ENCODE measurements at regions not wholly inside any gene's neighbourhood (a gene's known extent, or its start where the extent isn't known, plus 50 kb on each side); places are given as distances from the start of the nearest gene placed in this dataset.

GRCh38 chr6:167409694-167410093 lies 84.8 kb downstream of the TTLL2 start:
- Histone ChIP-seq H3K79me1 (replicated peaks; ENCODE audit: low read length, poor library complexity, severe bottlenecking) (no peaks in the 10 kb centered on the region), H3K14ac (ENCODE audit: low read length in 2 of 2) (no peak overlapping the region), H2BK120ac (ENCODE audit: low read depth, low read length) (no peak overlapping the region), H3K23ac (ENCODE audit: low read length in 2 of 2) (no peak overlapping the region), H3K4me2 (ENCODE audit: low read length, poor library complexity, severe bottlenecking) (no peak overlapping the region), H2AFZ (ENCODE audit: low read depth, low read length) (no peak overlapping the region), H3K4ac (ENCODE audit: low read depth in 1 of 2, low read length in 2 of 2) (no peak overlapping the region), H2BK5ac (ENCODE audit: low read depth, low read length, poor library complexity, severe bottlenecking) (no peak overlapping the region), H3K4me1 (ENCODE audit: control insufficient read depth, insufficient read depth, low read depth, low read length) (no peaks in the 10 kb centered on the region), H3K27ac (ENCODE audit: low read length, poor library complexity, severe bottlenecking) (no peak overlapping the region), H2BK15ac (ENCODE audit: low read depth, poor library complexity, severe bottlenecking) (no peak overlapping the region), H4K8ac (ENCODE audit: low read length) (no peak overlapping the region), H3K27me3 (ENCODE audit: control insufficient read depth in 1 of 2, insufficient read depth in 1 of 2, low read length in 2 of 2) (peaks cover 0 to 12% of the 10 kb centered on the region in 2 experiments), H3K4me3 (ENCODE audit: insufficient read depth in 1 of 2, low read depth in 1 of 2, low read length in 2 of 2) (no peak overlapping the region), H3K36me3 (ENCODE audit: control insufficient read depth in 1 of 2, insufficient read depth in 2 of 2, low read depth in 1 of 2, low read length in 2 of 2) (no peaks in the 10 kb centered on the region), H2AK5ac (ENCODE audit: low read length, severe bottlenecking) (no peak overlapping the region), H2BK12ac (ENCODE audit: low read length in 2 of 2) (no peak overlapping the region), H4K91ac (ENCODE audit: low read length) (no peak overlapping the region), H3K9me3 (ENCODE audit: control insufficient read depth, low read length) (no peaks in the 10 kb centered on the region), H3K9ac (ENCODE audit: low read length) (no peak overlapping the region), H3K18ac (ENCODE audit: low read depth in 1 of 2, low read length in 2 of 2) (no peak overlapping the region)
- DNase-seq: no peak
- 87% methylated on average over 5 of the region's 6 CpGs for WGBS

GRCh38 chr6:167410462-167410861 lies 85.6 kb downstream of the TTLL2 start:
- no peak overlapping the region for H3K4me2 ChIP-seq (ENCODE audit: low read length, poor library complexity, severe bottlenecking)
- H3K18ac ChIP-seq (ENCODE audit: low read depth in 1 of 2, low read length in 2 of 2): no peak overlapping the region
- H2BK12ac ChIP-seq (ENCODE audit: low read length in 2 of 2): no peak overlapping the region
- no peak overlapping the region for H3K9ac ChIP-seq (ENCODE audit: low read length)
- no peak overlapping the region for H4K91ac ChIP-seq (ENCODE audit: low read length)
- no peak overlapping the region for H3K27ac ChIP-seq (ENCODE audit: low read length, poor library complexity, severe bottlenecking)
- no peak overlapping the region for H3K14ac ChIP-seq (ENCODE audit: low read length in 2 of 2)
- H2BK5ac ChIP-seq (ENCODE audit: low read depth, low read length, poor library complexity, severe bottlenecking): no peak overlapping the region
- H2BK15ac ChIP-seq (ENCODE audit: low read depth, poor library complexity, severe bottlenecking): no peak overlapping the region
- no peaks in the 10 kb centered on the region for H3K9me3 ChIP-seq (ENCODE audit: control insufficient read depth, low read length)
- no peak overlapping the region for H3K4ac ChIP-seq (ENCODE audit: low read depth in 1 of 2, low read length in 2 of 2)
- H4K8ac ChIP-seq (ENCODE audit: low read length): no peak overlapping the region
- H3K79me1 ChIP-seq (replicated peaks; ENCODE audit: low read length, poor library complexity, severe bottlenecking): no peaks in the 10 kb centered on the region
- no peak overlapping the region for H2AK5ac ChIP-seq (ENCODE audit: low read length, severe bottlenecking)
- no peak for DNase-seq
- H3K36me3 ChIP-seq (ENCODE audit: control insufficient read depth in 1 of 2, insufficient read depth in 2 of 2, low read depth in 1 of 2, low read length in 2 of 2): no peaks in the 10 kb centered on the region
- peaks cover 0 to 12% of the 10 kb centered on the region in 2 experiments for H3K27me3 ChIP-seq (ENCODE audit: control insufficient read depth in 1 of 2, insufficient read depth in 1 of 2, low read length in 2 of 2)
- H3K4me1 ChIP-seq (ENCODE audit: control insufficient read depth, insufficient read depth, low read depth, low read length): no peaks in the 10 kb centered on the region
- 90% methylated on average over 9 of the region's 9 CpGs for WGBS
- H2AFZ ChIP-seq (ENCODE audit: low read depth, low read length): no peak overlapping the region
- H3K4me3 ChIP-seq (ENCODE audit: insufficient read depth in 1 of 2, low read depth in 1 of 2, low read length in 2 of 2): no peak overlapping the region
- no peak overlapping the region for H3K23ac ChIP-seq (ENCODE audit: low read length in 2 of 2)
- no peak overlapping the region for H2BK120ac ChIP-seq (ENCODE audit: low read depth, low read length)

GRCh38 chr6:167412506-167412905 lies 87.6 kb downstream of the TTLL2 start:
- H4K91ac ChIP-seq (ENCODE audit: low read length): no peak overlapping the region
- no peaks in the 10 kb centered on the region for H3K4me1 ChIP-seq (ENCODE audit: control insufficient read depth, insufficient read depth, low read depth, low read length)
- no peaks in the 10 kb centered on the region for H3K9me3 ChIP-seq (ENCODE audit: control insufficient read depth, low read length)
- H3K9ac ChIP-seq (ENCODE audit: low read length): no peak overlapping the region
- peaks cover 0 to 9% of the 10 kb centered on the region in 2 experiments for H3K27me3 ChIP-seq (ENCODE audit: control insufficient read depth in 1 of 2, insufficient read depth in 1 of 2, low read length in 2 of 2)
- H3K4ac ChIP-seq (ENCODE audit: low read depth in 1 of 2, low read length in 2 of 2): no peak overlapping the region
- no peak overlapping the region for H2AK5ac ChIP-seq (ENCODE audit: low read length, severe bottlenecking)
- H3K79me1 ChIP-seq (replicated peaks; ENCODE audit: low read length, poor library complexity, severe bottlenecking): no peaks in the 10 kb centered on the region
- no peak overlapping the region for H3K18ac ChIP-seq (ENCODE audit: low read depth in 1 of 2, low read length in 2 of 2)
- 73% methylated on average over 5 of the region's 5 CpGs for WGBS
- H4K8ac ChIP-seq (ENCODE audit: low read length): no peak overlapping the region
- H2BK5ac ChIP-seq (ENCODE audit: low read depth, low read length, poor library complexity, severe bottlenecking): no peak overlapping the region
- H2BK12ac ChIP-seq (ENCODE audit: low read length in 2 of 2): no peak overlapping the region
- no peak overlapping the region for H2AFZ ChIP-seq (ENCODE audit: low read depth, low read length)
- no peak overlapping the region for H3K4me2 ChIP-seq (ENCODE audit: low read length, poor library complexity, severe bottlenecking)
- H3K4me3 ChIP-seq (ENCODE audit: insufficient read depth in 1 of 2, low read depth in 1 of 2, low read length in 2 of 2): no peak overlapping the region
- H2BK120ac ChIP-seq (ENCODE audit: low read depth, low read length): no peak overlapping the region
- no peak for DNase-seq
- no peaks in the 10 kb centered on the region for H3K36me3 ChIP-seq (ENCODE audit: control insufficient read depth in 1 of 2, insufficient read depth in 2 of 2, low read depth in 1 of 2, low read length in 2 of 2)
- H2BK15ac ChIP-seq (ENCODE audit: low read depth, poor library complexity, severe bottlenecking): no peak overlapping the region
- no peak overlapping the region for H3K23ac ChIP-seq (ENCODE audit: low read length in 2 of 2)
- H3K14ac ChIP-seq (ENCODE audit: low read length in 2 of 2): no peak overlapping the region
- H3K27ac ChIP-seq (ENCODE audit: low read length, poor library complexity, severe bottlenecking): no peak overlapping the region

GRCh38 chr6:167415441-167415961 lies 90.6 kb downstream of the TTLL2 start:
- H2BK15ac ChIP-seq (ENCODE audit: low read depth, poor library complexity, severe bottlenecking): no peak overlapping the region

More at GRCh38 chr6:167415441-167415961, 90.6 kb downstream of the TTLL2 start:
- H2AFZ ChIP-seq (ENCODE audit: low read depth, low read length): no peak overlapping the region
- H2AK5ac ChIP-seq (ENCODE audit: low read length, severe bottlenecking): no peak overlapping the region
- no peak overlapping the region for H3K14ac ChIP-seq (ENCODE audit: low read length in 2 of 2)
- H3K4me3 ChIP-seq (ENCODE audit: insufficient read depth in 1 of 2, low read depth in 1 of 2, low read length in 2 of 2): no peak overlapping the region
- H2BK120ac ChIP-seq (ENCODE audit: low read depth, low read length): no peak overlapping the region
- H3K9ac ChIP-seq (ENCODE audit: low read length): no peak overlapping the region
- H3K18ac ChIP-seq (ENCODE audit: low read depth in 1 of 2, low read length in 2 of 2): no peak overlapping the region
- DNase-seq: no peak
- H3K27me3 ChIP-seq (ENCODE audit: control insufficient read depth in 1 of 2, insufficient read depth in 1 of 2, low read length in 2 of 2): peaks cover 0 to 8% of the 10 kb centered on the region in 2 experiments
- WGBS: 83% methylated on average over 17 of the region's 18 CpGs
- no peak overlapping the region for H3K4ac ChIP-seq (ENCODE audit: low read depth in 1 of 2, low read length in 2 of 2)
- no peak overlapping the region for H4K91ac ChIP-seq (ENCODE audit: low read length)
- H3K79me1 ChIP-seq (replicated peaks; ENCODE audit: low read length, poor library complexity, severe bottlenecking): no peaks in the 10 kb centered on the region
- no peak overlapping the region for H2BK5ac ChIP-seq (ENCODE audit: low read depth, low read length, poor library complexity, severe bottlenecking)
- H3K27ac ChIP-seq (ENCODE audit: low read length, poor library complexity, severe bottlenecking): no peak overlapping the region
- H3K36me3 ChIP-seq (ENCODE audit: control insufficient read depth in 1 of 2, insufficient read depth in 2 of 2, low read depth in 1 of 2, low read length in 2 of 2): no peaks in the 10 kb centered on the region
- H3K4me1 ChIP-seq (ENCODE audit: control insufficient read depth, insufficient read depth, low read depth, low read length): no peaks in the 10 kb centered on the region
- no peak overlapping the region for H4K8ac ChIP-seq (ENCODE audit: low read length)
- no peaks in the 10 kb centered on the region for H3K9me3 ChIP-seq (ENCODE audit: control insufficient read depth, low read length)
- no peak overlapping the region for H3K4me2 ChIP-seq (ENCODE audit: low read length, poor library complexity, severe bottlenecking)
- H3K23ac ChIP-seq (ENCODE audit: low read length in 2 of 2): no peak overlapping the region
- no peak overlapping the region for H2BK12ac ChIP-seq (ENCODE audit: low read length in 2 of 2)

Data from mesenchymal stem cell (in vitro differentiated cells and primary cell).